GM18867 (cell line): ENCODE measurements at regions not wholly inside any gene's neighbourhood (a gene's known extent, or its start where the extent isn't known, plus 50 kb on each side); places are given as distances from the start of the nearest gene placed in this dataset.
"Not testable (repeated sequence)": the region's sequence is repeated elsewhere in the genome, so short reads cannot be mapped to it uniquely, and the experiment has no call there.

ENCODE experiments used
- ATAC-seq: cut with Tn5 transposase; IDR thresholded peaks from one replicate; pipeline ENCODE4 v1.9.1; 2021; ENCODE audit warnings: mild to moderate bottlenecking, moderate library complexity; ENCODE audit not compliant: unreplicated experiment

GRCh38 chr10:131041031-131041430 is 270.5 kb downstream of the TCERG1L start:
- no peak for ATAC-seq

DNA sequence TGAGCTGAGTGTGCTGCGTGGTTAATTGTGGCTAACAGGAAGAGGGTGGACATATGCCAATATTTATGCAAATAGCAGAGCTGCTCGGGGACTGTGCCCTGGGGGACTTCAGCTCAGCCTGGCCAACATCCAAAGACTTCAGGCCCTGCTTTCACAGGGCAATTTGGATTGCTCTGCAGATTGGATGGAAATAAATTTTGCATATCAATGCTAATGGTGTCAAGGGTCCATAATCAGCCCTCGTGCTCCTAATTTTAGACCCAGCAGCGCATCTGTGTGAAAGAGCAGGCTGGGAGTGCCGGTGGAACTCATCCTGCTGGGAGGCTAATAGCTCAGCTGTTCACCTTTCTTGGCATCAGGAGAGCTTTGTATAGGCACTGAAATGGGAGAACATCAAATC is 270.1 kb downstream of the TCERG1L start:
- ATAC-seq, result no peak

DNA sequence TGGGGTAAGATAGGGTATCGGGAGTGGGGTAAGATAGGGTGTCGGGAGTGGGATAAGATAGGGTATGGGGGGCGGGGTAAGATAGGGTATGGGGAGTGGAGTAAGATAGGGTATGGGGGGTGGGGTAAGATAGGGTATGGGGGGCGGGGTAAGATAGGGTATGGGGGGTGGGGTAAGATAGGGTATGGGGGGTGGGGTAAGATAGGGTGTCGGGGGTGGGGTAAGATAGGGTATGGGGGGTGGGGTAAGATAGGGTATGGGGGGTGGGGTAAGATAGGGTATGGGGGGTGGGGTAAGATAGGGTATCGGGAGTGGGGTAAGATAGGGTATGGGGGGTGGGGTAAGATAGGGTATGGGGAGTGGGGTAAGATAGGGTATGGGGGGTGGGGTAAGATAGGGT is 269.5 kb downstream of the TCERG1L start:
- ATAC-seq, result not testable (repeated sequence)
